ENCODE measurements at regions not wholly inside any gene's neighbourhood (a gene's known extent, or its start where the extent isn't known, plus 50 kb on each side); places are given as distances from the start of the nearest gene placed in this dataset.
"Not testable (repeated sequence)": the region's sequence is repeated elsewhere in the genome, so short reads cannot be mapped to it uniquely, and the experiment has no call there.

DNA sequence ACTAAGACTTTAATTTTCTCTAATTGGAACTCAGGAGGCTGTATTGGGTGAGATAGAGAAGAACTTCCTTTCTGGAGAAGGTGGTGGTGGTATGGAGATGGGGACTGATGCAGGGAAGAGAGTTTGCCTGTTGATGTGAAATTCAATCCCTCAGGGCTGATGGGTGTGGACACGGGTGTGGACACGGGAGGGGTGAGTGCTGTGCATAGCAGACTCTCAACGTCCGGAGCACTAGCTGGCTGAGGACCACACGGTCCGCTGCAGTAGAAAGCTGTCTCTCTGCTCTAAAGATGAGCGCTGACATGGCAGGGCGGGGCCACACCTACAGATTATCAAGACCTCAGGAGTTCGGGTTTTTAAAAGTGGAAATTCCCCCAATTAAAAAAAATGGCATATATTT, 148.5 kb upstream of the PITRM1 start:
- CTCF ChIA-PET: no interaction called here
- Mint-ChIP-seq H3K27ac (no peak overlapping the region), H3K4me3 (no peak overlapping the region), H3K36me3 (no peaks in the 10 kb centered on the region), H3K9me3 (peaks cover 4% of the 10 kb centered on the region), H3K27me3 (peaks cover 10% of the 10 kb centered on the region), H3K4me1 (peaks cover 4% of the 10 kb centered on the region)
- no peak for DNase-seq

DNA sequence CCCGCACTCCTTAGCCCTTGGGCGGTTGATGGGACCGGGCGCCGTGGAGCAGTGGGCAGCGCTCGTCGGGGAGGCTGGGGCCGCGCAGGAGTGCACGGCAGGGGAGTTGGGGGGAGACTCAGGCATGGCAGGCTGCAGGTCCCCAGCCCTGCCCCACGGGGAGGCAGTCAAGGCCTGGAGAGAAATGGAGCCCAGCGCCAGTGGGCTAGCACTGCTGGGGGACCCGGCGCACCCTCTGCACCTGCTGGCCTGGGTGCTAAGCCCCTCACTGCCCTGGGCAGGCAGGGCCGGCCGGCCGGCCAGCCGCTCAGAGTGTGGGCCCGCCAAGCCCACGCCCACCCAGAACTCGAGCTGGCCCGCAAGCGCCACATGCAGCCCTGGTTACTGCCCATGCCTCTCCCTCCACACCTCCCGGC, 147.2 kb upstream of the PITRM1 start:
- H3K9me3 Mint-ChIP-seq: peaks cover 4% of the 10 kb centered on the region
- no peak for DNase-seq
- no peaks in the 10 kb centered on the region for H3K36me3 Mint-ChIP-seq
- no peak overlapping the region for H3K27ac Mint-ChIP-seq
- no peak overlapping the region for H3K4me3 Mint-ChIP-seq
- peaks cover 4% of the 10 kb centered on the region for H3K4me1 Mint-ChIP-seq
- CTCF ChIA-PET: no interaction called here
- peaks cover 9% of the 10 kb centered on the region for H3K27me3 Mint-ChIP-seq

GRCh38 chr10:3318480-3318807, 145.9 kb upstream of the PITRM1 start:
- DNase-seq, H3K9me3 Mint-ChIP-seq, CTCF ChIA-PET, H3K27ac Mint-ChIP-seq, H3K4me1 Mint-ChIP-seq, H3K4me3 Mint-ChIP-seq, H3K36me3 Mint-ChIP-seq: not testable (repeated sequence)
- peaks cover 19% of the 10 kb centered on the region for H3K27me3 Mint-ChIP-seq

- DNase-seq, H3K27ac Mint-ChIP-seq, H3K36me3 Mint-ChIP-seq, H3K9me3 Mint-ChIP-seq, H3K4me3 Mint-ChIP-seq, CTCF ChIA-PET, H3K4me1 Mint-ChIP-seq: not testable (repeated sequence)
- peaks cover 23% of the 10 kb centered on the region for H3K27me3 Mint-ChIP-seq
Observed at GRCh38 chr10:3317553-3318479, 145.2 kb upstream of the PITRM1 start.

DNA sequence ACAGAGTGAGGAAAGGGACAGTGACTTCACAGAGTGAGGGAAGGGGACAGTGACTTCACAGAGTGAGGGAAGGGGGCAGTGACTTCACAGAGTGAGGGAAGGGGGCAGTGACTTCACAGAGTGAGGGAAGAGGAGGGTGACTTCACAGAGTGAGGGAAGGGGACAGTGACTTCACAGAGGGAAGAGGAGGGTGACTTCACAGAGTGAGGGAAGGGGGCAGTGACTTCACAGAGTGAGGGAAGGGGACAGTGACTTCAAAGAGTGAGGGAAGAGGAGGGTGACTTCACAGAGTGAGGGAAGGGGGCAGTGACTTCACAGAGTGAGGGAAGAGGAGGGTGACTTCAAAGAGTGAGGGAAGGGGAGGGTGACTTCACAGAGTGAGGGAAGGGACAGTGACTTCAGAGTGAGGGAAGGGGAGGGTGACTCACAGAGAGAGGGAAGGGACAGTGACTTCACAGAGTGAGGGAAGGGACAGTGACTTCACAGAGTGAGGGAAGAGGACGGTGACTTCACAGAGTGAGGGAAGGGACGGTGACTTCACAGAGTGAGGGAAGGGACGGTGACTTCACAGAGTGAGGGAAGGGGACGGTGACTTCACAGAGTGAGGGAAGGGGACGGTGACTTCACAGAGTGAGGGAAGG, 142.0 kb upstream of the PITRM1 start:
- DNase-seq, H3K4me1 Mint-ChIP-seq, CTCF ChIA-PET, H3K9me3 Mint-ChIP-seq, H3K4me3 Mint-ChIP-seq, H3K36me3 Mint-ChIP-seq, H3K27ac Mint-ChIP-seq: not testable (repeated sequence)
- H3K27me3 Mint-ChIP-seq: peaks cover 22% of the 10 kb centered on the region

DNA sequence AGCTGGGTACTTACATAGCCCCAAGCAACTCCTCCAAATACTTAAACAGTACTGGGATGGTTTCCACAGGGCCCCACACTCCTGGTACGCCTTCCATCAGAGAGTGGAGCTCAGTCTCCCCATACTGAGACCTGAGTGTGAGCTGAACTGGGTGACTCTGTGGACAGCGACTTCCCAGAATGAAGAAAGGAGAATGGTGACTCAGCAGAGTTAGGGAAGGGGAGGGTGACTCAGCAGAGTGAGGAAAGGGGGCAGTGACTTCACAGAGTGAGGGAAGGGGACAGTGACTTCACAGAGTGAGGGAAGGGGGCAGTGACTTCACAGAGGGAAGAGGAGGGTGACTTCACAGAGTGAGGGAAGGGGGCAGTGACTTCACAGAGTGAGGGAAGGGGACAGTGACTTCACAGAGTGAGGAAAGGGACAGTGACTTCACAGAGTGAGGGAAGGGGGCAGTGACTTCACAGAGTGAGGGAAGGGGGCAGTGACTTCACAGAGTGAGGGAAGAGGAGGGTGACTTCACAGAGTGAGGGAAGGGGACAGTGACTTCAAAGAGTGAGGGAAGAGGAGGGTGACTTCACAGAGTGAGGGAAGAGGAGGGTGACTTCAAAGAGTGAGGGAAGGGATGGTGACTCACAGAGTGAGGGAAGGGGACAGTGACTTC, 141.3 kb upstream of the PITRM1 start:
- H3K4me3 Mint-ChIP-seq, H3K27ac Mint-ChIP-seq, H3K9me3 Mint-ChIP-seq, CTCF ChIA-PET, DNase-seq, H3K36me3 Mint-ChIP-seq, H3K4me1 Mint-ChIP-seq: not testable (repeated sequence)
- peaks cover 21% of the 10 kb centered on the region for H3K27me3 Mint-ChIP-seq

DNA sequence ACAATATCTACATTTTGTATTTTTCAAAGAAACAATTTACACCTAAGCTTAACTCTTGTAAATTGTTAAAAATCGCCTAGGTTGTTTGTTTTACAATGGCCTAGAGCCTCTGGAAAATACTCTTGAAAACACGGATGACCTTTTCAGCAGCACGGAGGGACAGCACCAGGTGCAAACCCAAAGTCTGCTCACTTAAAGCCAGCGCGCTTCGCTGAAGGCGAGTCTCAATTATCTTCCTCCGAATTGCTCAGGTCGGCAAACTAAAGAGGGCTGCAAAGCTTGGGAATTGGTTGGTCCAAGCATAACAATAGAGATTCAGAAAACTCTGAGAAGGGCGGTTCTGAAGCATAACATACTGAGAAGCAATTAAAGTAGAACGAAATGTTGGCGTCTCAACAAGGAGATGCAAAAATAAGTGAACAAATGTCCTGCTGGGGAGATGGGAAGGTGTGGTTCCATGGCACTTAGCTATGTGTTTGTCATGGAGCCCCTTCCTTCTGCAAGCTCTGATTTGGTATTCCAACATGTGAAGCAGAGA, 139.9 kb upstream of the PITRM1 start:
- H3K27me3 Mint-ChIP-seq: peaks cover 30% of the 10 kb centered on the region
- CTCF ChIA-PET: no interaction called here
- DNase-seq: no peak
- H3K27ac Mint-ChIP-seq: no peak overlapping the region
- no peaks in the 10 kb centered on the region for H3K36me3 Mint-ChIP-seq
- H3K4me1 Mint-ChIP-seq: no peaks in the 10 kb centered on the region
- no peaks in the 10 kb centered on the region for H3K9me3 Mint-ChIP-seq
- H3K4me3 Mint-ChIP-seq: no peak overlapping the region

DNA sequence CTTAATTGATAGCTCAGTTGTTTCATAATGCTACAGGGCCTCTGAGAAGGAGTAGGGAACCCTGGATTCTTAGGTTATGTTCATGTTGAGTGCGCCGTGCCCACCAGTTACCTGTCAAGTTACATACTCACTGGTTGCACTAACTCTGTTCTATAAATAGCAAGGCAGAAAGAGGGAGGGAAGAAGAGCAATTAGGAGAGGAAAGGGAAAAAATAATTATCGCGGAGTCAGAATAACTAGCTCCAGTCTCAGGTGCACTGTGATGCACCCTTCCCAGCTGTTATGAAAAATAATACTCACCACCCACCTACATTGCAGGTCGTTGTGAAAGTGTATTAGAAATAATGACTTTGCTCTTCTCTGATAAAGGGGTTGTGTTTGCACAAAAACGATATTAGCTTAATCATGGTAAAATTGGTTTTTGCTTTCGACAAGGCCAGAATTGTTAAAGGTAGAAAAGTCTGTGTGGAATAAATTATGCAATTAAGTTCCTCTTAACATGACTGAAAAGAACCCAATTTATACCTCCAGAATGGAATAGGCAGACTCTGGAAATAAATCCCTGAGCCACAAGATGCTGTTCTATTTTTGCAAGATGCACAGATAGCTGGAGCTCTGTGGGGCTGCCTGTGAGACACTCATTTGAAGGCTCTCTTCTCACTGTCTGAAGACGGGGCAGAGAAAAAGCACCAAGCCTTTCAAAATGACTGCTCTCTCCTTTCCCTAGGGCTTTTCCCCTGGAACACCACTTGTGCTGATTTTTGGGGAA, 137.6 kb upstream of the PITRM1 start:
- Mint-ChIP-seq H3K27me3 (peaks cover 42% of the 10 kb centered on the region), H3K9me3 (no peaks in the 10 kb centered on the region), H3K4me1 (no peaks in the 10 kb centered on the region), H3K27ac (no peak overlapping the region), H3K36me3 (no peaks in the 10 kb centered on the region), H3K4me3 (no peak overlapping the region)
- no peak for DNase-seq
- CTCF ChIA-PET: interaction anchor here (0.8 kb wide), 1 partner anchor 16 kb away, joined by 3 read pairs; no protein-coding TSS in a partner anchor

- Mint-ChIP-seq H3K4me1 (no peaks in the 10 kb centered on the region), H3K4me3 (no peak overlapping the region), H3K9me3 (no peaks in the 10 kb centered on the region), H3K27ac (no peak overlapping the region), H3K36me3 (no peaks in the 10 kb centered on the region), H3K27me3 (peaks cover 32% of the 10 kb centered on the region)
- CTCF ChIA-PET: no interaction called here
- DNase-seq: no peak
Observed at GRCh38 chr10:3306050-3306449, 133.5 kb upstream of the PITRM1 start.

DNA sequence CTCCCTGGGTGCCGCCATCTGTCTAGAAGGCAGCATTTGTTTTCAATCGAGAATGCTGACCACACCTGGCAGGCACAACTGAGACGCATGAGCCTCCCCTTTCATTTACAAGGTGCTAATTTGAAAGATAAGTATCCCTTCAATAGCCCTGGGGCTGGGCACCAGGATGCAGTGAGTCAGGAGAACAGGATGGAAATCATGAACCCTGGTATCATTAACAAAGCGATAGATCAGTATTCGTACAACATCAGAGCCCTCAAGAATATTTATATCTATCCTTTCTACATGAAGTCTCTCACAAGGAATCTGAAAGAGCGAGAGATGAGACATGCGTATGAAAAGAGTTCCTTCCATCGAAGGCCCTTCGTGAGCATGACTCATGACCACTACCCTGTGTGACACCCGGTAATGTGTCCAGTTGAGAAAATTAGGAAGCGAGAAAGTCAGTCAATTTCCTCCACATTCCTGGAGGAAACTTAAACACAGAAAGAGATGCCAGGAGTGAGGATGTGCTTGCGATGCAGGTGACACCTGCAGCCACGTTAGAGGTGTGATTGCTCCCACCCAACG, 123.1 kb upstream of the PITRM1 start:
- Mint-ChIP-seq H3K27ac (no peak overlapping the region), H3K4me3 (no peak overlapping the region), H3K27me3 (peaks cover 35% of the 10 kb centered on the region), H3K9me3 (no peaks in the 10 kb centered on the region), H3K36me3 (no peaks in the 10 kb centered on the region), H3K4me1 (no peaks in the 10 kb centered on the region)
- CTCF ChIA-PET: no interaction called here
- DNase-seq: no peak

DNA sequence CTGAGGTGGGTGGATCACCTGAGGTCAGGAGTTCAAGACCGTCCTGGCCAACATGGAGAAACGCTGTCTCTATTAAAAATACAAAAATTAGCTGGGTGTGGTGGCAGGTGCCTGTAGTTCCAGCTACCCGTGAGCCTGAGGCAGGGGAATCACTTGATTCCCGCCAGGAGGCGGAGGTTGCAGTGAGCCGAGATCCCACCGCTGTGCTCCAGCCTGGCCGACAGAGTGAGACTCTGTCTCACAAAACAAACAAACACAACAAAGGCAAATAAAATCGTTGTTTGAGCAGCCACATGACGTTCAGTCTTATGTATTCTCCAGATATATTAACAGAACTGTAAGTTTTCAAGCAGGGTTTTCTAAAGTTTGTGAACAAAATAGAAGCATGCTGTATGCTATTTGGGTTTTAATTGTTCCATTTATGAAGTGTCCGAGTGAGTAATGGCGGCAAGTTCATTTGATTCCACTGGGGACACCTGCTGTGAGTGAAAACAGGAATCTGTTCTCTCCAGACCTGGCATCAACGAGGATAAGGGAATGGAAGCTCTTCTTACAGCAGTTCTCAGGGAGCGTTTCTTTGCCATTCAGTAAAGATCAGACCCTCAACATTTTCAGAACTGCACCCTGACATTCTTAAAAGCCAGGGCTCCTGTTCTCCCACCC, 122.5 kb upstream of the PITRM1 start:
- H3K4me3 Mint-ChIP-seq: no peak overlapping the region
- no peak overlapping the region for H3K27ac Mint-ChIP-seq
- no peaks in the 10 kb centered on the region for H3K9me3 Mint-ChIP-seq
- H3K36me3 Mint-ChIP-seq: no peaks in the 10 kb centered on the region
- no peaks in the 10 kb centered on the region for H3K4me1 Mint-ChIP-seq
- CTCF ChIA-PET: no interaction called here
- DNase-seq: no peak
- peaks cover 31% of the 10 kb centered on the region for H3K27me3 Mint-ChIP-seq

DNA sequence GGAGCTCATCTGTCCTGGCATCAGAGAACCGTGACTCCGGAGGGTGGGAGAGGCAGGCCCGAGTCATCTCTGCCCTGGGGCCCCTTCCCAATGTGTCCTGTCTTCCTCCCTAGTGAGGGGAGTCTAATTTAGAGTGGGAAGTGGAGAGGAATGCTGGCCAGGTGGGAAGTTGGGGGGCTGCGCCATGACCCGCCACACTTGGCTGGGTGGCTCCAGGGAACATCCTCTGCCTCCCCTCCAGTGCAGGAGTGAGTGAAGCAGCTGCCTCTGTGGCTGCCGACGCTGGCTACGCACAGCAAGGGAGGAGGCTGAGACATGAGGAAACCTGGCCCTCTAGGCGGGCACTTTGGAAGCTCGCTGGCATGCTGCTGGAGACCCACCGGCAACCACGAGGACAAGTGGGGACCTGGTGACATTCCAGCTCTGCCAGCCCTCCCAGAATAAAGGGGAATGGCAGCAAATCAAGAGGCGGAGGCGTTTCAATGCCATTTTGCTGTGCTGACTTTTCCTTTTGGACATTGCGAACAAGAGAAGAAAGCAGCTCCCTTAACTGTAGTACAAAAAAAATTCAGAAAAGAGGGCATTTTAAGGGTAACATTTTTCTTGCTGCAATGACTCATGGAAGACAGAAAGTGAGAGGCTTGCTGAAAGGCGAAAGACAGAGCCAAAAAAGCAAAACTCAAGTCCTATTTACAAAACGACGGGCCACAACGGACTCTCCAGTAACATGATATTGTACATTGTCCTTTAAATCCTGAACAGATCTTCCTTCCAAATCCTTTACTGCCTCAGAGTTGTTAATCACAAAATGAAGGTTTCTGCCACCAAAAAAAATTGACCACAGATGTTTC, 121.2 kb upstream of the PITRM1 start:
- CTCF ChIA-PET: interaction anchor here (0.7 kb wide), 1 partner anchor 17 kb away, joined by 3 read pairs; no protein-coding TSS in a partner anchor
- Mint-ChIP-seq H3K27ac (no peak overlapping the region), H3K9me3 (no peaks in the 10 kb centered on the region), H3K27me3 (peaks cover 30% of the 10 kb centered on the region), H3K4me1 (no peaks in the 10 kb centered on the region), H3K4me3 (no peak overlapping the region), H3K36me3 (no peaks in the 10 kb centered on the region)
- no peak for DNase-seq

GRCh38 chr10:3292636-3293035, 120.1 kb upstream of the PITRM1 start:
- CTCF ChIA-PET: no interaction called here
- Mint-ChIP-seq H3K4me1 (no peaks in the 10 kb centered on the region), H3K9me3 (no peaks in the 10 kb centered on the region), H3K27me3 (peaks cover 26% of the 10 kb centered on the region), H3K4me3 (no peak overlapping the region), H3K36me3 (no peaks in the 10 kb centered on the region), H3K27ac (no peak overlapping the region)
- no peak for DNase-seq

Measured in activated naive CD4-positive, alpha-beta T cell treated with anti-CD3 and anti-CD28 coated beads, Interleukin-2, amount 10 ng/mL, durations not matched to agents 7 days and 5 days (primary cell).